Activated CD4-positive, alpha-beta T cell treated with anti-CD3 and anti-CD28 coated beads, Interleukin-2, amount 10 ng/mL, durations not matched to agents 24 days and 14 days (primary cell): ENCODE measurements at regions not wholly inside any gene's neighbourhood (a gene's known extent, or its start where the extent isn't known, plus 50 kb on each side); places are given as distances from the start of the nearest gene placed in this dataset.

ENCODE experiments used
- DNase-seq: peaks from one replicate; pipeline ENCODE4 v3.0.0; 2022
- H3K27ac Mint-ChIP-seq: one replicate; pipeline ENCODE4 v1.8.0; 2022; ENCODE audit warnings: mild to moderate bottlenecking, mixed read lengths
- H3K27me3 Mint-ChIP-seq: one replicate; pipeline ENCODE4 v1.8.0; 2022; ENCODE audit warnings: mixed read lengths
- H3K36me3 Mint-ChIP-seq: one replicate; pipeline ENCODE4 v1.8.0; 2022; ENCODE audit warnings: low read depth, mild to moderate bottlenecking, mixed read lengths
- H3K4me1 Mint-ChIP-seq: one replicate; pipeline ENCODE4 v1.8.0; 2021; ENCODE audit warnings: mixed read lengths
- H3K4me3 Mint-ChIP-seq: one replicate; pipeline ENCODE4 v1.8.0; 2022; ENCODE audit warnings: mild to moderate bottlenecking, moderate library complexity, mixed read lengths
- H3K9me3 Mint-ChIP-seq: one replicate; pipeline ENCODE4 v1.8.0; 2021; ENCODE audit warnings: mixed read lengths
- intact Hi-C: fragments of 100-400 bp; cut with micrococcal nuclease; formaldehyde crosslinking; loops from one replicate; pipeline ENCODE4 v1.15.1; 2023

DNA sequence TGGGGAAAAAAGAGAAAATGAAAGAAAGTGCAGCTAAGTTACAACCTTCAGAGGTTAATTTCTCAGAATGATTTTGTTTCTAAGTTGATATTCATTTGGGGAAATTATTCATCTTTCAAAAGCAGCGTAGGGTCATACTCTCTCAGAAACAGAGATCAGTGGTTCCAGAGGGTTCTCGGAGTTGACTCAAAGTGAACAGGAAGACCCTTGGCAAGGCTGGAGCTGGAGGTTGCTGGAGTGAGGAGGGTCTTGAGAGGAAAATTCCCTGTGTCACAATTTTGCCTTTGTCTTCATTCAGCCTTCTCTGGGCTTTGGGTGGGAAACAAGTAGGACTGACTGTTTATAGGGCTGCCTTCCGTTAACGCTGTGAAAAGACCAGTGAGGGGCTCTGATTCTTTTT lies 168.2 kb downstream of the ICOS start:
- Mint-ChIP-seq H3K4me1 (peaks cover 48% of the 10 kb centered on the region), H3K27ac (peak overlapping the region; percentile 84), H3K27me3 (no peaks in the 10 kb centered on the region), H3K36me3 (no peaks in the 10 kb centered on the region), H3K4me3 (peak overlapping the region; percentile 40), H3K9me3 (peaks cover 4% of the 10 kb centered on the region)
- peak; percentile 65 for DNase-seq
- intact Hi-C loops = loop anchor here (2.0 to 10.0 kb wide), 9 partner anchors 33 to 1580 kb away; partner anchors contain the start of gene NRP2

DNA sequence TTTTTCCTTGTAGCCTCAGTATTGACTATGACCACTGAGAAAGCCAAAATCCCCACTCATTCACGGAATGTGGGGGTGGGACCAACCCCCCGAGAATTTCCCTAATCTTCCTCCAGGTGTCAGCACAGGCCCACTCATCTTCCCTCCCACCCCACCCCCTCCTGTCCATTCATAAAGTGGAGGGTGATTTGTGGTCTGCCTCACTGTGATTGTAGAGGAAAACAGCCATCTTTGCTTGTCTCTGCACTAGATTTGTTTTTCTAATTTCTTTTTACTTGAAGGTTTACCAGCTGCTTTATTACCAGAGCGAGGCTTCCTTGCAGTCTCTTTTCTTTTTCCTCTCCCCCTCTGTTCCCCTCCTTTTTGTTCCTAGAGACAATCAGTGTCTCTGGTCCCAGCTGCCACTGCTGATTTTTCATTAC lies 171.8 kb downstream of the ICOS start:
- no peaks in the 10 kb centered on the region for H3K9me3 Mint-ChIP-seq
- peak; percentile 81 for DNase-seq
- peaks cover 64% of the 10 kb centered on the region for H3K4me1 Mint-ChIP-seq
- intact Hi-C loops = loop anchor here (2.0 to 10.0 kb wide), 14 partner anchors 36 to 1606 kb away; partner anchors contain the start of gene NRP2
- no peaks in the 10 kb centered on the region for H3K27me3 Mint-ChIP-seq
- H3K27ac Mint-ChIP-seq = peak overlapping the region; percentile 93
- H3K4me3 Mint-ChIP-seq = peak overlapping the region; percentile 75
- H3K36me3 Mint-ChIP-seq = peaks cover 2% of the 10 kb centered on the region

- intact Hi-C loops = loop anchor here (1.0 to 10.0 kb wide), 15 partner anchors 36 to 1606 kb away; partner anchors contain the start of gene NRP2
Observed at GRCh38 chr2:204108781-204109295, 172.3 kb downstream of the ICOS start.

GRCh38 chr2:204109681-204110080 lies 173.1 kb downstream of the ICOS start:
- Mint-ChIP-seq H3K9me3 (no peaks in the 10 kb centered on the region), H3K4me3 (peak overlapping the region; percentile 75), H3K27me3 (no peaks in the 10 kb centered on the region), H3K36me3 (peaks cover 2% of the 10 kb centered on the region), H3K4me1 (peaks cover 67% of the 10 kb centered on the region), H3K27ac (peak overlapping the region; percentile 93)
- intact Hi-C loops = loop anchor here (1.0 to 10.0 kb wide), 15 partner anchors 35 to 1605 kb away; partner anchors contain the start of gene NRP2
- DNase-seq = peak; percentile 73

More at GRCh38 chr2:204108781-204109295, 172.3 kb downstream of the ICOS start:
- Mint-ChIP-seq H3K4me1 (peaks cover 65% of the 10 kb centered on the region), H3K4me3 (peak overlapping the region; percentile 75), H3K36me3 (peaks cover 2% of the 10 kb centered on the region), H3K27ac (peak overlapping the region; percentile 93), H3K9me3 (no peaks in the 10 kb centered on the region), H3K27me3 (no peaks in the 10 kb centered on the region)
- peak; percentile 80 for DNase-seq

GRCh38 chr2:204110338-204110741 lies 173.8 kb downstream of the ICOS start:
- H3K4me3 Mint-ChIP-seq = peak overlapping the region; percentile 75
- intact Hi-C loops = no loop called here
- H3K27me3 Mint-ChIP-seq = no peaks in the 10 kb centered on the region
- peak; percentile 93 for DNase-seq
- H3K36me3 Mint-ChIP-seq = peaks cover 2% of the 10 kb centered on the region
- H3K4me1 Mint-ChIP-seq = peaks cover 62% of the 10 kb centered on the region
- H3K9me3 Mint-ChIP-seq = no peaks in the 10 kb centered on the region
- peak overlapping the region; percentile 93 for H3K27ac Mint-ChIP-seq

- Mint-ChIP-seq H3K4me1 (peaks cover 56% of the 10 kb centered on the region), H3K27ac (peak overlapping the region; percentile 93), H3K36me3 (peaks cover 2% of the 10 kb centered on the region), H3K9me3 (no peaks in the 10 kb centered on the region), H3K4me3 (peak overlapping the region; percentile 75), H3K27me3 (no peaks in the 10 kb centered on the region)
- no peak for DNase-seq
- intact Hi-C loops = no loop called here
Observed at GRCh38 chr2:204110751-204111516, 174.4 kb downstream of the ICOS start.

GRCh38 chr2:204112084-204112770 lies 175.7 kb downstream of the ICOS start:
- DNase-seq = no peak
- Mint-ChIP-seq H3K36me3 (peaks cover 2% of the 10 kb centered on the region), H3K27ac (no peak overlapping the region), H3K4me1 (peaks cover 51% of the 10 kb centered on the region), H3K4me3 (no peak overlapping the region), H3K9me3 (no peaks in the 10 kb centered on the region), H3K27me3 (no peaks in the 10 kb centered on the region)
- intact Hi-C loops = no loop called here

DNA sequence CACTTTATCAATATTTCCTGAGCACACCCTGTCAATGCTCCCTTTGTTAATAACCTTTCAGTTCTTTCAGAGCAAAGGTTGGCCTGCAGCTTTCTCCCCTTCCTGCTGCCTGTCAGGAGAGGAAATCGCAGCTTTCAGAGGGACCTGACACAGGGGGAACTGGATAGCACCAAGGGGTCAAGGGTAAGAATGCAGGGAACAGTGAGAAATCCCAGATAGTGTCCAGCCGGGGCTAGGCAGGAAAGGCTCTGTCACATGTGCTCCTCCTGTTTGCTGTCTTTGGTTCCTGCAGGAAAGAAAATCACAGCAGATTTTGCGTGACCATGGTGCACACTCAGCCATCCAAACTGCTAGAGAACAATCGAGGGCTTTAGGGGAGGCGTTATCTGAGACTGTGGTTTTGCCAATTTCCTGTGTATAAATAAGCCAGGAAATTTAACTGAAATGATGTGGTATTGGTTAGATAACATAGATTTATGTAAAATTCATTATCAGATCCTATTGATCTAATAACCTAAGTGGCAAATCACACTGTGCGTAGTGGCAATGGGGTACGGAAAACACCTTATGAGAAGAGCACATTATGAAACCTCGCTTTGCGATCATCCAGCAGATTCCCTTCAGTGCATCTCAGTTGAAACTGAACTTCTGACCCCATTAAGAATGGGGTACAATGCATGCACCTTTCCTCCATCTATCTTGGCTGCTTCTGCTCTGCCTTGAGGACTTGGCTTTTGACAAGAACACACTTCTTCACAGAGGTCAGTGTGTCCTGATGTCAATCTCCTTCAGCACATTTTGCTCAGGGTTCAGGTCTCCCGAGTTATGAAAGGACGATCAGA lies 178.0 kb downstream of the ICOS start:
- Mint-ChIP-seq H3K4me3 (no peak overlapping the region), H3K4me1 (peaks cover 39% of the 10 kb centered on the region), H3K9me3 (no peaks in the 10 kb centered on the region), H3K27ac (no peak overlapping the region), H3K36me3 (peaks cover 2% of the 10 kb centered on the region), H3K27me3 (no peaks in the 10 kb centered on the region)
- no peak for DNase-seq
- intact Hi-C loops = no loop called here

DNA sequence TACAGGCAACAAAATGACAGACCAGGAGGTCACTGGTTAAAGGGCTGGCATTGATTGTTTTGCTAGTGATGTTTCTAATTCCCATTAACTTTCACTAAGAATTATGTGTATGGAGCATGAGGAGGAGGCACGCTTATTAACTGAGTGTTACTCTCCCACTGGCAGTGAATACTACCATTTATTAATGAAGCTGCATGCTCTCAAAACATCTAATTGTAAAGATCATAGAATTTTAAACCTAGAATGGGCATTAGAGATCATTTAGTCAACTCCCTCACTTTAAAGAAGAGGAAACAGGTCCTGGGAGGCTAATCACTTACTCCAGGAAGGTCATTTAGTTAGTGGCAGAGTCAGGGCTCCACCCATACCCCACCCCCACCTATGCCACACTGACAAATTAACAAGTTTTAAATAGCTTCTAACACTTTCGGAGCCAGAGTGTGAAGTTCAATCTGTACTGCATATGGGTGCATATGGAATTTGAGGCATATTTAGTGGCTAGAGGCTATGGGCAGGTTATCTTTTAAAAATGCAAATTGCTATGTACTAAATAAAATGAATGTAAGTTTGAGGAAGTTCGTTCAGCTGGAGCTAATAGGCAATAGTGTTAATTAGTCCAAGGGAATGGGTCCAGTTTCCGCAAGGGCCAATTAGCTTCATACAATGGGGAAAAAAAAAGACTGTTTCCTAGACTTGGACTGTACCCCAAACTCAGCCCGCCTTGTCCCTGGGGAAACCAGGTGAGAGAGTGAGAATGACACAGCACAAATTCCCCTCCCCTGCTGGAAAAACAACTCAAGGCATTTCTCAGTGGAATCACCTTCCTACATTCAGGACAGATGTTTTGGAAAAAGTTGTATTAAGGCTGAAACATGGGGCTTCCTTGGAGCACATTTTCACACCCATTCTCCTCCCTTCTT lies 178.8 kb downstream of the ICOS start:
- intact Hi-C loops = no loop called here
- Mint-ChIP-seq H3K27me3 (no peaks in the 10 kb centered on the region), H3K27ac (no peak overlapping the region), H3K9me3 (no peaks in the 10 kb centered on the region), H3K4me3 (no peak overlapping the region), H3K36me3 (peaks cover 2% of the 10 kb centered on the region), H3K4me1 (peaks cover 30% of the 10 kb centered on the region)
- DNase-seq = no peak

GRCh38 chr2:204116159-204116792 lies 179.7 kb downstream of the ICOS start:
- H3K4me3 Mint-ChIP-seq = no peak overlapping the region
- peaks cover 4% of the 10 kb centered on the region for H3K9me3 Mint-ChIP-seq
- H3K27me3 Mint-ChIP-seq = no peaks in the 10 kb centered on the region

DNA sequence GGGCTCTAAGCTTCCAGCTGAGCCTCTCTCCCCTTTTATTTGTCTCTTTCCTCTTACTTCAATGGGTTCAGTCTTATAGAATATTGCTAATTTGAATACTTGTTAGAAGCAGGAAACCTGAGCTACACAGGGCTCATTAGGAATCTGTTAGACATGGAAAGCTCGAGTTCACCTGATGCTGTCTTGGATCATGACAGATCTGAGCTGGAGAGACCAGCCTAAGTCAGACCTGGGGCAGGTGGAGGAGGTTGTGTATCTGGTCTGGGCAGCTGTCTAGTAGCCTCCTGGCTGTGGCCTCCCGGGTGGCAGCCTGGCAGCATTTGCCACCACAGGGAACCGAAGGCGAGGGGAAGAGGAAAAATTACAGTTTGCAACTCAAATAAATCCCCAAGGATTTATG lies 185.9 kb downstream of the ICOS start:
- peaks cover 21% of the 10 kb centered on the region for H3K27me3 Mint-ChIP-seq
- intact Hi-C loops = no loop called here
- no peak overlapping the region for H3K27ac Mint-ChIP-seq
- H3K4me1 Mint-ChIP-seq = peaks cover 8% of the 10 kb centered on the region
- H3K9me3 Mint-ChIP-seq = peaks cover 4% of the 10 kb centered on the region
- DNase-seq = no peak
- H3K4me3 Mint-ChIP-seq = no peak overlapping the region
- H3K36me3 Mint-ChIP-seq = no peaks in the 10 kb centered on the region

More at GRCh38 chr2:204116159-204116792, 179.7 kb downstream of the ICOS start:
- peaks cover 21% of the 10 kb centered on the region for H3K4me1 Mint-ChIP-seq
- intact Hi-C loops = no loop called here
- peaks cover under 1% of the 10 kb centered on the region for H3K36me3 Mint-ChIP-seq
- DNase-seq = no peak
- no peak overlapping the region for H3K27ac Mint-ChIP-seq

DNA sequence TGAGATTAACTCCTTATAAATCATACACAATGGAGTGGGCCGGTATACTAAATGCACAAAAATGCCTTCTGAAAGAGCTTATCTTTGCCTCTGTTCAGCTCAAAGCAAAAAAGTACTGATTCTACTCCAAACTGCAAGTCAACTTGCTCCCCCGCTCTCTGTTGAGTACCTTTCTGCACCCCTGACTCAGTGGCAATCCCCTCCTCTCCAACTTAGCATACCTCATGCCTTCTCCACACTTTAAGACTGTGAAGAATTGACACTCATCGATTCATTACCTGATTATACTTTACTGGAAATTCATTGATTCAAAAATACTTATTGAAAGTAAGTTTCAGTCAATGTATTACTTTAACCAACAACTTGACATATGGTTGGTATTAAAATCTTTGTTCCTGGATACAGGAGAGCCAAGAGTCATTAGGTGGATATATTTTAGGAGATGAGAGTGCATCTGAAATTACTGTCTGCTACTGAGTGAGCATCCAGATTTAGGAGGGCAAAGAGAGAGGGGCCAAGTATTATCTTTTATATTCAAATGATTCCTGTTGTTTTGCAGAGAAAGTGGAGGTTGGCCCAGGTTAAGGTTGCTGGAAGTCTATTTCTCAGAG lies 187.7 kb downstream of the ICOS start:
- no peak overlapping the region for H3K27ac Mint-ChIP-seq
- H3K9me3 Mint-ChIP-seq = peaks cover 4% of the 10 kb centered on the region
- H3K27me3 Mint-ChIP-seq = peaks cover 21% of the 10 kb centered on the region
- no peak for DNase-seq
- no peaks in the 10 kb centered on the region for H3K36me3 Mint-ChIP-seq
- intact Hi-C loops = no loop called here
- H3K4me3 Mint-ChIP-seq = no peak overlapping the region
- H3K4me1 Mint-ChIP-seq = peaks cover 8% of the 10 kb centered on the region
